A673 (cell line): ENCODE measurements at regions not wholly inside any gene's neighbourhood (a gene's known extent, or its start where the extent isn't known, plus 50 kb on each side); places are given as distances from the start of the nearest gene placed in this dataset.
"Not testable (repeated sequence)": the region's sequence is repeated elsewhere in the genome, so short reads cannot be mapped to it uniquely, and the experiment has no call there.

ENCODE experiments used
- CTCF ChIP-seq: fragments of 300-800, 200-600 bp; sonication (generic); conservative IDR thresholded peaks from 2 replicates; pipeline ENCODE4 v1.5.1; 2017; ENCODE audit warnings: low read depth, mild to moderate bottlenecking, antibody characterized with exemption, low read length, moderate library complexity, mixed read lengths
- EZH2 ChIP-seq: fragments of 200-600 bp; sonication (generic); IDR thresholded peaks from 2 replicates; pipeline ENCODE4 v1.6.1; 2017; ENCODE audit warnings: borderline replicate concordance, low read depth, mild to moderate bottlenecking, mixed read lengths, antibody characterized with exemption, low read length; ENCODE audit not compliant: poor library complexity, severe bottlenecking

GRCh38 chr6:37084665-37085064 is 79.2 kb downstream of the FGD2 start:
- not testable (repeated sequence) for TF ChIP-seq CTCF, EZH2
